ENCODE measurements at regions not wholly inside any gene's neighbourhood (a gene's known extent, or its start where the extent isn't known, plus 50 kb on each side); places are given as distances from the start of the nearest gene placed in this dataset.

DNA sequence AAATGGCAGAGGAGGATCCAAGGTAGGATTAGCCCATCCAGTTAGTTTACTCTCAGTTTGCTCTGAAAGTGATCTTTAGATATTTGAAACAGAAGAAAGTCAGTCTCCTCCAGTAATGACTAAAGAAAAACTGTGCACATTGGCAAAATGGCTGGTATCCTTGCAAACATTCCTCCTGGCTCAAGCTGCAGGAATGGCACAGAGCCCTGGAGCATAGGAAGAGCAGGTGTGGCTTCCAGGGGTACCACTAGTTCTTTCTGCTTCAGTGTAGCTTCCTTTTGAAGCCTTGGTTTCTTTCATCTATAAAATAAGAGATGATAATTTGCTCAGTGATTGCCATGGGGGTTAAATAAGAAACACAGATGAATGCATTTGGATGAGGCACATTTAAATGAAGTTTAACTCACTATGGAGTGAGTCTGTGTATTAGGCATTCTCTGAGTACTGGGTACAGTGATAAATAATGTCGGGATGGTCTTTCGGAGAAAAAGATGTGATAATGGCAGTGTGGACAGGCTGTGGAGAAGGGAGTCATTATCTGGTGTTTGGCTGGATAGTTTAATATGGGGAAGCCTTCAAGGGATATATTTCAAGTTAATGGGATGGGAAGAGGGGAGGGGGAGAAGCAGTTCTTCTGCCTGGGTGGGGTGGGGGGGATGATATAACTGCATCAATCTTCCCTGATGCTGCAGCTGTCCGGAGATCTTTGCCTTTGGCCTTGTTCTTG is 217.3 kb upstream of the KLF4 start:
- TF ChIP-seq CTCF (IDR thresholded peaks at IDR 0.05; ENCODE audit: low read depth, low read length, poor library complexity, severe bottlenecking) = no peak
- TF ChIP-seq EZH2phosphoT487 (IDR thresholded peaks at IDR 0.05; ENCODE audit: borderline replicate concordance, low read length) = no peak
